ENCODE measurements at regions not wholly inside any gene's neighbourhood (a gene's known extent, or its start where the extent isn't known, plus 50 kb on each side); places are given as distances from the start of the nearest gene placed in this dataset.

DNA sequence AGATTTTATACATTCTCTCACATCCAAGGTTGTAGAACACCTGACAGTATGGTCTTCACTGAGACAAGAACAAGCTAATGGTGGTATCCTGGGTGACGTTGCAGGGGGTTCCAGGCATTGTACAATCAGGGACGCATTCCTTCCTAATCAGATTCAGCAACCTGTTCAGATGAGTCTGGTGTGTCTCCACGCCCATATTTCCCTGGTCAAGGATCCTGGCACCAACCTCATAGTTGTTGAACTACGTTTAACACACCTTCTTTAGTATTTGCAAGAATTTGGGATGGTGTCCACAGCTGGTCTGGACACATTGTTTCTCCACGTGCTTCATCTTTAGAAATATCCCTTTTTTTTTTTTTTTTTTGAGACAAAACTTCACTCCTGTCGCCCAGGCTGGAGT, 161.0 kb upstream of the CDYL start:
- H3K9me3 ChIP-seq: no peaks in the 10 kb centered on the region
- H3K4me1 ChIP-seq: peaks cover 15 to 23% of the 10 kb centered on the region in 2 donors
- no peak overlapping the region for H3K4me3 ChIP-seq (replicated peaks in 1 of 3)
- DNase-seq: no peak
- peak overlapping the region in 1 of 3 donors; percentile 51 for H3K27ac ChIP-seq
- intact Hi-C loops (cut with DNase I): no loop called here
- WGBS, 2 donors: 85 to 92% methylated on average over 6 of the region's 6 CpGs
- no peaks in the 10 kb centered on the region for H3K27me3 ChIP-seq
- no peaks in the 10 kb centered on the region for H3K36me3 ChIP-seq
- no peak for TF ChIP-seq POLR2A (IDR thresholded peaks at IDR 0.05)
- TF ChIP-seq, protein P1, sequence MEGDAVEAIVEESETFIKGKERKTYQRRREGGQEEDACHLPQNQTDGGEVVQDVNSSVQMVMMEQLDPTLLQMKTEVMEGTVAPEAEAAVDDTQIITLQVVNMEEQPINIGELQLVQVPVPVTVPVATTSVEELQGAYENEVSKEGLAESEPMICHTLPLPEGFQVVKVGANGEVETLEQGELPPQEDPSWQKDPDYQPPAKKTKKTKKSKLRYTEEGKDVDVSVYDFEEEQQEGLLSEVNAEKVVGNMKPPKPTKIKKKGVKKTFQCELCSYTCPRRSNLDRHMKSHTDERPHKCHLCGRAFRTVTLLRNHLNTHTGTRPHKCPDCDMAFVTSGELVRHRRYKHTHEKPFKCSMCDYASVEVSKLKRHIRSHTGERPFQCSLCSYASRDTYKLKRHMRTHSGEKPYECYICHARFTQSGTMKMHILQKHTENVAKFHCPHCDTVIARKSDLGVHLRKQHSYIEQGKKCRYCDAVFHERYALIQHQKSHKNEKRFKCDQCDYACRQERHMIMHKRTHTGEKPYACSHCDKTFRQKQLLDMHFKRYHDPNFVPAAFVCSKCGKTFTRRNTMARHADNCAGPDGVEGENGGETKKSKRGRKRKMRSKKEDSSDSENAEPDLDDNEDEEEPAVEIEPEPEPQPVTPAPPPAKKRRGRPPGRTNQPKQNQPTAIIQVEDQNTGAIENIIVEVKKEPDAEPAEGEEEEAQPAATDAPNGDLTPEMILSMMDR (IDR thresholded peaks at IDR 0.05): no peak

DNA sequence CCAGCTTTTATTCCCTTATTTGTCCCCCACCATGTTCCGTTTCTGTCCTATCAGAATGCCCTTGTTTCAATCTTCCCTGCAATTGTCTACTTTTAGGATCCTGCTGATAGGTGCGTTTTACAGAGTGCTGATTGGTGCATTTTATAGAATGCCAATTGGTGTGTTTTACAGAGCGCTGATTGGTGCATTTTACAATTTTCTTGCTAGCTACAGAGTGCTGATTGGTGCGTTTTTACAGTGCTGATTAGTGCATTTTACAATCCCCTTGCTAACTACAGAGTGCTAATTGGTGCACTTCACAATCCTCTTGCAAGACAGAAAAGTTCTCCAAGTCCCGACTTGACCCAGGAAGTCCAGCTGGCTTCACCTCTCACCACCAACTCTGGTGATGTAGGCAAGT, 161.6 kb upstream of the CDYL start:
- WGBS, 2 donors: 94 to 95% methylated on average over 5 of the region's 5 CpGs
- no peak overlapping the region for H3K4me3 ChIP-seq (replicated peaks in 1 of 3)
- no peak for DNase-seq
- peaks cover 20 to 29% of the 10 kb centered on the region in 2 donors for H3K4me1 ChIP-seq
- intact Hi-C loops (cut with DNase I): no loop called here
- H3K27ac ChIP-seq: no peak overlapping the region
- TF ChIP-seq, protein P1 (IDR thresholded peaks at IDR 0.05): no peak
- no peak for TF ChIP-seq POLR2A (IDR thresholded peaks at IDR 0.05)
- no peaks in the 10 kb centered on the region for H3K9me3 ChIP-seq
- H3K27me3 ChIP-seq: no peaks in the 10 kb centered on the region
- H3K36me3 ChIP-seq: no peaks in the 10 kb centered on the region

DNA sequence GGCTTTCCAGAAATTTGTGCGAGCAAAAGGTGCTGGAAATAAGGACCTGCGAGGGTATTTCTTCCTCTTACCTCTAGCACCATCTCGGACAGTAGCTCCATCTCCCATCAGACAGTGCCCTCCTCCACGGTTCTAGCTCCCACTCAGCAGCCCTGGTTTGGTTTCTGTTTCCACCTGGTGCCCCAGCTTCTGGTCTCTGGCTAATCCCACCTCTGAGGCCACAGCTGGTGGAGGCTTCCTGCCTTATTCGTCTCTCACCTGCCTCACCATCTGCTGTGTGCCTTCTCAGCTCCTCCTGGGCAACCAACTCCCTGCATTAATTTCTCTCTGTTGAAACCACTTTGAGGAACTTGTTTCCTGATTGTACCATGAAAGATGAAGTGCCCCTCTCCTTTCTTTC, 162.4 kb upstream of the CDYL start:
- 91 to 97% methylated on average over 5 of the region's 5 CpGs for WGBS, 2 donors
- intact Hi-C loops (cut with DNase I): no loop called here
- no peak for DNase-seq

DNA sequence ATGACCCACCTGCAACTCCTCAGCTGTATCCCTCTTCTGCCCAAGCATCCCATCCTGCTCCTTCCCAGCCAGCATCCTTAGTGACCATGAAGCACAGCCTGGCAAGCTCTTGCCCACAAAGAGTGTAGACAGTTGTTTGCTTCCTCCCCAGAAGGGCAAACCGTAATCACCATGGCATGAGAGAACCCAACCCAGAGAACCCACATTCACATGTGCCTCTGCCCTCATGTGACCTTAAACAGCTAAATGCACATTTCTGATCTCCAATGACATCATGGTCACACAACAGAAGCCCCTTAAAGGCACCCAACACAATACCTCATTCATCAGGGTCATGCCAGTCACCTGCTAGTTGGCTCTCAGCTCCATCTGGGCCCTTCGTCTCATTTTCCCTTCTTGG, 162.8 kb upstream of the CDYL start:
- TF ChIP-seq, protein P1 (IDR thresholded peaks at IDR 0.05): no peak
- TF ChIP-seq POLR2A (IDR thresholded peaks at IDR 0.05): no peak
- Histone ChIP-seq H3K4me3 (replicated peaks in 1 of 3) (no peak overlapping the region), H3K27ac (no peak overlapping the region), H3K9me3 (no peaks in the 10 kb centered on the region), H3K36me3 (no peaks in the 10 kb centered on the region), H3K27me3 (no peaks in the 10 kb centered on the region), H3K4me1 (peaks cover 21 to 29% of the 10 kb centered on the region in 2 donors)
- 100% methylated on average over 2 of the region's 2 CpGs for WGBS, 2 donors
- no peak for DNase-seq
- intact Hi-C loops (cut with DNase I): no loop called here

More for the DNA sequence above, 162.4 kb upstream of the CDYL start:
- H3K4me1 ChIP-seq: peaks cover 21 to 29% of the 10 kb centered on the region in 2 donors
- no peak for TF ChIP-seq POLR2A (IDR thresholded peaks at IDR 0.05)
- TF ChIP-seq, protein P1 (IDR thresholded peaks at IDR 0.05): no peak
- H3K27ac ChIP-seq: no peak overlapping the region
- no peaks in the 10 kb centered on the region for H3K36me3 ChIP-seq
- H3K4me3 ChIP-seq (replicated peaks in 1 of 3): no peak overlapping the region
- H3K9me3 ChIP-seq: no peaks in the 10 kb centered on the region
- no peaks in the 10 kb centered on the region for H3K27me3 ChIP-seq

DNA sequence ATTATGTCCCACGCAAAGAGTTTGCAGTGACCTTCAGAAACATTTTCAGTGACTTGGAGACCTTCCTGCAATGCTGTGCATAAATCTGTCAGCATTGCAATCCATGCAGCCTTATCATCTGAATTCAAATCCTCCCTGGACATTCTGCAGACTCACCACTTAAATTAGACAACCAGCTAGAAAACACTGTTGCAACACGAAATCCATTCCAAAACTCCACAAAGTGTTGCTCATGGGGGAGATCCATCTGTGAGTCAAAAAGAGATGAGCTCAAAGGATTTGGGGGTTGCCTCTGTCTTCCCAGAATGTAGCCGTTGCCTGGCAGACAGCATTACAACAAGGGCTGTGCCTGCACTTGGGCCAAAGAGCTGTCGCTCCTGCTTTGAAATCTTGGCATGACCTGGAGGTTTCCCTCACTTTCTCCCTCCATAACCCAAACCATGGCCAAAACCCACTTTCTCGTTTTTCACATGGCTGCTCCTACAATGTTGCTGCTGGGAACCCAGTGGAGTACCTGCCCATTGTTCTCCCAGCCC, 163.5 kb upstream of the CDYL start:
- WGBS, 2 donors: 68 to 72% methylated on average over 5 of the region's 5 CpGs
- TF ChIP-seq, protein P1 (IDR thresholded peaks at IDR 0.05): no peak
- TF ChIP-seq POLR2A (IDR thresholded peaks at IDR 0.05): no peak

More for the DNA sequence above, 163.5 kb upstream of the CDYL start:
- peaks cover 24 to 36% of the 10 kb centered on the region in 2 donors for H3K4me1 ChIP-seq
- H3K27me3 ChIP-seq: no peaks in the 10 kb centered on the region
- no peak overlapping the region for H3K4me3 ChIP-seq (replicated peaks in 1 of 3)
- intact Hi-C loops (cut with DNase I): no loop called here
- no peaks in the 10 kb centered on the region for H3K36me3 ChIP-seq
- H3K9me3 ChIP-seq: no peaks in the 10 kb centered on the region
- DNase-seq: peak in 1 of 2 donors; percentile 6
- H3K27ac ChIP-seq: no peak overlapping the region
